Keratinocyte (primary cell): ENCODE measurements at regions not wholly inside any gene's neighbourhood (a gene's known extent, or its start where the extent isn't known, plus 50 kb on each side); places are given as distances from the start of the nearest gene placed in this dataset.

Source experiments
- DNase-seq: peaks from one replicate; pipeline ENCODE4 v3.0.0-alpha.2; 2011; ENCODE audit warnings: low read depth, missing footprints, low spot score
- FAIRE-seq: peaks from 2 replicates; lab custom pipeline; 2011; peaks lifted over from hg19 to GRCh38; lab: Jason Lieb, UNC
- H2AFZ ChIP-seq: 2 replicates; pipeline ENCODE4 v1.6.0; 2012; ENCODE audit warnings: low read length, control low read depth, inconsistent platforms; ENCODE audit not compliant: control insufficient read depth
- H3K27ac ChIP-seq: 2 replicates; pipeline ENCODE4 v1.5.1; 2011; ENCODE audit warnings: low read length; ENCODE audit not compliant: control insufficient read depth, insufficient read depth
- H3K27me3 ChIP-seq: 3 replicates; pipeline ENCODE4 v1.6.0; 2011; ENCODE audit warnings: low read length; ENCODE audit not compliant: control insufficient read depth, insufficient read depth; ENCODE audit errors: extremely low read depth
- H3K36me3 ChIP-seq, 2 experiments: 2 replicates in 1 of 2; 3 replicates in 1 of 2; pipeline ENCODE4 v1.5.1; 2011; ENCODE audit warnings: low read length in 2 of 2, mild to moderate bottlenecking in 1 of 2; ENCODE audit not compliant: control insufficient read depth in 2 of 2, insufficient read depth in 2 of 2; ENCODE audit errors: extremely low read depth in 1 of 2
- H3K4me1 ChIP-seq: 3 replicates; pipeline ENCODE4 v1.5.1; 2011; ENCODE audit warnings: low read length; ENCODE audit not compliant: control insufficient read depth, insufficient read depth; ENCODE audit errors: extremely low read depth
- H3K4me2 ChIP-seq: 3 replicates; pipeline ENCODE4 v1.6.0; 2011; ENCODE audit warnings: low read depth, low read length; ENCODE audit not compliant: control insufficient read depth, insufficient read depth; ENCODE audit errors: extremely low read depth
- H3K4me3 ChIP-seq, 3 experiments: fragments of 200-600 bp in 1 of 3; sonication (generic) in 1 of 3; 2 replicates in 2 of 3; 3 replicates in 1 of 3; pipeline ENCODE4 v1.5.1; 2011 to 2016; ENCODE audit warnings: low read length in 3 of 3, mild to moderate bottlenecking in 3 of 3, control low read depth in 2 of 3, inconsistent platforms in 1 of 3, low read depth in 1 of 3, mixed read lengths in 1 of 3, mixed run types in 1 of 3, moderate library complexity in 1 of 3; ENCODE audit not compliant: control insufficient read depth in 2 of 3, insufficient read depth in 2 of 3; ENCODE audit errors: extremely low read depth in 1 of 3
- H3K79me2 ChIP-seq: 2 replicates; pipeline ENCODE4 v1.6.0; 2012; ENCODE audit warnings: low read length; ENCODE audit not compliant: control insufficient read depth, insufficient read depth
- H3K9ac ChIP-seq: 3 replicates; pipeline ENCODE4 v1.6.0; 2011; ENCODE audit warnings: low read length; ENCODE audit not compliant: control insufficient read depth, insufficient read depth; ENCODE audit errors: extremely low read depth
- H3K9me1 ChIP-seq: 3 replicates; pipeline ENCODE4 v1.6.0; 2011; ENCODE audit warnings: low read length; ENCODE audit not compliant: control insufficient read depth, insufficient read depth; ENCODE audit errors: extremely low read depth
- H3K9me3 ChIP-seq: 2 replicates; pipeline ENCODE4 v1.5.1; 2012; ENCODE audit warnings: low read depth, low read length; ENCODE audit not compliant: control insufficient read depth
- H4K20me1 ChIP-seq: 3 replicates; pipeline ENCODE4 v1.6.0; 2011; ENCODE audit warnings: low read length; ENCODE audit not compliant: control insufficient read depth, insufficient read depth; ENCODE audit errors: extremely low read depth
- EZH2 ChIP-seq: IDR thresholded peaks from one replicate; pipeline ENCODE4 v1.6.1; 2012; ENCODE audit warnings: inconsistent platforms, mild to moderate bottlenecking, low read length, moderate library complexity
- dilution Hi-C: fragments of 300-500 bp; cut with MboI; formaldehyde crosslinking; loops from one replicate; pipeline ENCODE4 v1.7.0; 2020; ENCODE audit warnings: low sequenced_read_pairs; ENCODE audit not compliant: extremely low pct_ligation_motif_present
- TF ChIP-seq, protein P1 (sequence below), 3 experiments: IDR thresholded peaks in 1 of 3; conservative IDR thresholded peaks in 1 of 3; optimal IDR thresholded peaks in 1 of 3; 2 replicates in 2 of 3; 3 replicates in 1 of 3; pipeline versions ENCODE3 to v1.5.1; 2011; ENCODE audit warnings: low read length in 3 of 3, mild to moderate bottlenecking in 3 of 3, moderate library complexity in 2 of 3, control low read depth in 1 of 3, inconsistent platforms in 1 of 3; ENCODE audit not compliant: insufficient read depth in 2 of 3; ENCODE audit errors: extremely low read depth in 1 of 3

- no peak for FAIRE-seq
- no peaks in the 10 kb centered on the region for H3K27me3 ChIP-seq
- dilution Hi-C loops: no loop called here
These were observed 235.3 kb upstream of the USP25 start for GRCh38 chr21:15494481-15494880.

DNA sequence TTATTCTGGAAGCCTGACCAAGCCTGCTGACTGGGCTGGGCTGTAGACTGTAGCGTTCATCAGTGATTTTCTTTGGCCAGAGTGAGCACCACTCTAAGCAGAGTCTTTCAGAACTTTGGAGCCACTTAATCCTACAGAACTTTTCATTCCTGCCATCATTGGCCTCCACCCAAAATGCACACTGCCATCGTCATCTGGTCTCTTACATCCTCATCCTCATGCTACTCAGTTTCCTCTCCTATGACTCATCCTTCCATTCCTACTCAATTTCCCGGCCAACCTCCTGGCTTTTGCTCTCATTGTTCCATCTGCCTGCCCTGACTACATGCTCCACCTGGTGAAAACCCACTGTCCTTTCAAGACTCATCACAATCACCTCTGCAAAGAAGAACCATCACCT lies 233.8 kb upstream of the USP25 start:
- DNase-seq (no peak), FAIRE-seq (peak; percentile 71)
- H3K4me3 ChIP-seq: no peak overlapping the region
- H3K27me3 ChIP-seq: no peaks in the 10 kb centered on the region
- TF ChIP-seq, protein P1, sequence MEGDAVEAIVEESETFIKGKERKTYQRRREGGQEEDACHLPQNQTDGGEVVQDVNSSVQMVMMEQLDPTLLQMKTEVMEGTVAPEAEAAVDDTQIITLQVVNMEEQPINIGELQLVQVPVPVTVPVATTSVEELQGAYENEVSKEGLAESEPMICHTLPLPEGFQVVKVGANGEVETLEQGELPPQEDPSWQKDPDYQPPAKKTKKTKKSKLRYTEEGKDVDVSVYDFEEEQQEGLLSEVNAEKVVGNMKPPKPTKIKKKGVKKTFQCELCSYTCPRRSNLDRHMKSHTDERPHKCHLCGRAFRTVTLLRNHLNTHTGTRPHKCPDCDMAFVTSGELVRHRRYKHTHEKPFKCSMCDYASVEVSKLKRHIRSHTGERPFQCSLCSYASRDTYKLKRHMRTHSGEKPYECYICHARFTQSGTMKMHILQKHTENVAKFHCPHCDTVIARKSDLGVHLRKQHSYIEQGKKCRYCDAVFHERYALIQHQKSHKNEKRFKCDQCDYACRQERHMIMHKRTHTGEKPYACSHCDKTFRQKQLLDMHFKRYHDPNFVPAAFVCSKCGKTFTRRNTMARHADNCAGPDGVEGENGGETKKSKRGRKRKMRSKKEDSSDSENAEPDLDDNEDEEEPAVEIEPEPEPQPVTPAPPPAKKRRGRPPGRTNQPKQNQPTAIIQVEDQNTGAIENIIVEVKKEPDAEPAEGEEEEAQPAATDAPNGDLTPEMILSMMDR (optimal IDR thresholded peaks at IDR 0.05 in 1 of 3, IDR thresholded peaks at IDR 0.05 in 1 of 3, conservative IDR thresholded peaks at IDR 0.05 in 1 of 3; ENCODE audit: extremely low read depth in 1 of 3, insufficient read depth in 2 of 3, low read length in 3 of 3): no peak
- TF ChIP-seq EZH2: no peak
- dilution Hi-C loops: no loop called here
- no peak overlapping the region for H3K4me2 ChIP-seq
- H2AFZ ChIP-seq: no peak overlapping the region
- H3K27ac ChIP-seq: no peak overlapping the region
- H3K9ac ChIP-seq: no peak overlapping the region
- no peaks in the 10 kb centered on the region for H3K36me3 ChIP-seq
- H4K20me1 ChIP-seq: no peaks in the 10 kb centered on the region
- no peaks in the 10 kb centered on the region for H3K9me1 ChIP-seq
- H3K79me2 ChIP-seq: no peaks in the 10 kb centered on the region
- H3K4me1 ChIP-seq: peaks cover 4% of the 10 kb centered on the region
- no peaks in the 10 kb centered on the region for H3K9me3 ChIP-seq

More at GRCh38 chr21:15494481-15494880, 235.3 kb upstream of the USP25 start:
- DNase-seq: no peak
- H4K20me1 ChIP-seq: no peaks in the 10 kb centered on the region
- no peaks in the 10 kb centered on the region for H3K79me2 ChIP-seq
- H2AFZ ChIP-seq: no peak overlapping the region
- H3K4me2 ChIP-seq: no peak overlapping the region
- H3K9me1 ChIP-seq: no peaks in the 10 kb centered on the region
- H3K36me3 ChIP-seq: no peaks in the 10 kb centered on the region
- no peak overlapping the region for H3K27ac ChIP-seq
- TF ChIP-seq, protein P1 (optimal IDR thresholded peaks at IDR 0.05 in 1 of 3, IDR thresholded peaks at IDR 0.05 in 1 of 3, conservative IDR thresholded peaks at IDR 0.05 in 1 of 3; ENCODE audit: extremely low read depth in 1 of 3, insufficient read depth in 2 of 3, low read length in 3 of 3): no peak
- no peak for TF ChIP-seq EZH2
- no peak overlapping the region for H3K4me3 ChIP-seq
- no peak overlapping the region for H3K9ac ChIP-seq
- no peaks in the 10 kb centered on the region for H3K9me3 ChIP-seq
- H3K4me1 ChIP-seq: peaks cover 4% of the 10 kb centered on the region
